ENCODE measurements at regions not wholly inside any gene's neighbourhood (a gene's known extent, or its start where the extent isn't known, plus 50 kb on each side); places are given as distances from the start of the nearest gene placed in this dataset.

- Histone ChIP-seq H3K27ac (no peak overlapping the region), H3K4me3 (no peak overlapping the region)
- DNase-seq (ENCODE audit: low spot score): no peak
- no peak for TF ChIP-seq CTCF (IDR thresholded peaks at IDR 0.05)
These were observed 153.6 kb downstream of the DRD1 start for GRCh38 chr5:175290379-175290778.

GRCh38 chr5:175288048-175288621 lies 155.8 kb downstream of the DRD1 start:
- no peak for DNase-seq (ENCODE audit: low spot score)

GRCh38 chr5:175286981-175287380 lies 157.0 kb downstream of the DRD1 start:
- no peak for TF ChIP-seq CTCF (IDR thresholded peaks at IDR 0.05)
- H3K4me3 ChIP-seq: no peak overlapping the region
- DNase-seq (ENCODE audit: low spot score): no peak
- H3K27ac ChIP-seq: no peak overlapping the region

More at GRCh38 chr5:175288048-175288621, 155.8 kb downstream of the DRD1 start:
- Histone ChIP-seq H3K27ac (peak overlapping the region in 1 of 2 donors; percentile 50), H3K4me3 (peak overlapping the region; percentile 3)
- no peak for TF ChIP-seq CTCF (IDR thresholded peaks at IDR 0.05)

- Histone ChIP-seq H3K27ac (no peak overlapping the region), H3K4me3 (no peak overlapping the region)
- no peak for DNase-seq (ENCODE audit: low spot score)
- TF ChIP-seq CTCF (IDR thresholded peaks at IDR 0.05): no peak
These were observed 158.7 kb downstream of the DRD1 start for GRCh38 chr5:175285261-175285660.

- no peak overlapping the region for H3K27ac ChIP-seq
- TF ChIP-seq CTCF (IDR thresholded peaks at IDR 0.05): no peak
- DNase-seq (ENCODE audit: low spot score): no peak
These were observed 159.2 kb downstream of the DRD1 start for GRCh38 chr5:175284806-175285205.

GRCh38 chr5:175282611-175283225 lies 161.3 kb downstream of the DRD1 start:
- DNase-seq (ENCODE audit: low spot score): no peak
- no peak overlapping the region for H3K4me3 ChIP-seq
- no peak overlapping the region for H3K27ac ChIP-seq
- TF ChIP-seq CTCF (IDR thresholded peaks at IDR 0.05): no peak

More at GRCh38 chr5:175284806-175285205, 159.2 kb downstream of the DRD1 start:
- H3K4me3 ChIP-seq: no peak overlapping the region

GRCh38 chr5:175281714-175282113 lies 162.3 kb downstream of the DRD1 start:
- Histone ChIP-seq H3K27ac (no peak overlapping the region), H3K4me3 (no peak overlapping the region)
- no peak for TF ChIP-seq CTCF (IDR thresholded peaks at IDR 0.05)
- no peak for DNase-seq (ENCODE audit: low spot score)

Data from coronary artery (tissue), 2 donors.